Vagina (tissue), 2 donors: ENCODE measurements at regions not wholly inside any gene's neighbourhood (a gene's known extent, or its start where the extent isn't known, plus 50 kb on each side); places are given as distances from the start of the nearest gene placed in this dataset.

Source experiments
- DNase-seq, 2 donors: peaks; one replicate each; pipeline ENCODE4 v3.0.0-alpha.2; 2017; ENCODE audit errors: extremely low spot score in 2 of 2
- H3K27ac ChIP-seq: fragments of 200-600 bp; sonication (generic); one replicate; pipeline ENCODE4 v1.5.1; 2019
- H3K27me3 ChIP-seq: fragments of 200-600 bp; sonication (generic); one replicate; pipeline ENCODE4 v1.5.1; 2019
- H3K36me3 ChIP-seq, 2 donors: fragments of 200-600 bp; sonication (generic); one replicate each; pipeline ENCODE4 v1.5.1; 2017 to 2019
- H3K4me1 ChIP-seq: fragments of 200-600 bp; sonication (generic); one replicate; pipeline ENCODE4 v1.5.1; 2019
- H3K4me3 ChIP-seq, 2 donors: fragments of 200-600 bp; sonication (generic); 1 replicate in 1 of 2; 2 replicates in 1 of 2; pipeline ENCODE4 v1.5.1; 2016 to 2019
- H3K9me3 ChIP-seq: fragments of 200-600 bp; sonication (generic); one replicate; pipeline ENCODE4 v1.5.1; 2019
- CTCF ChIP-seq, 3 experiments: fragments of 450-650 bp in 2 of 3; fragments of 200-600 bp in 1 of 3; sonication (generic) in 1 of 3; IDR thresholded peaks; one replicate each; pipeline ENCODE4 v1.5.1; 2017 to 2019; ENCODE audit warnings: antibody characterized with exemption in 3 of 3, mild to moderate bottlenecking in 2 of 3, moderate library complexity in 2 of 3
- POLR2A ChIP-seq, 2 donors: fragments of 450-650 bp; IDR thresholded peaks; one replicate each; pipeline ENCODE4 v1.6.1; 2017; ENCODE audit warnings: antibody characterized with exemption in 2 of 2, mild to moderate bottlenecking in 2 of 2, moderate library complexity in 2 of 2
- POLR2AphosphoS5 ChIP-seq, 2 donors: sonication (generic); formaldehyde crosslinking; IDR thresholded peaks; one replicate each; pipeline ENCODE4 v1.9.0; 2017; ENCODE audit warnings: antibody characterized with exemption in 2 of 2, mild to moderate bottlenecking in 2 of 2, low read depth in 1 of 2; ENCODE audit not compliant: insufficient read depth in 1 of 2
- intact Hi-C: fragments of 100-400 bp; cut with DNase I; formaldehyde crosslinking; loops from one replicate; pipeline ENCODE4 v1.15.1; 2023

GRCh38 chr2:4539121-4539520 is 835.7 kb downstream of the DCDC2C start:
- H3K4me1 ChIP-seq = no peaks in the 10 kb centered on the region
- intact Hi-C loops = no loop called here
- no peaks in the 10 kb centered on the region for H3K27me3 ChIP-seq
- no peak overlapping the region for H3K27ac ChIP-seq
- no peak for TF ChIP-seq POLR2A (IDR thresholded peaks at IDR 0.05)
- TF ChIP-seq CTCF (IDR thresholded peaks at IDR 0.05) = no peak
- no peak for TF ChIP-seq POLR2AphosphoS5 (IDR thresholded peaks at IDR 0.05; ENCODE audit: insufficient read depth in 1 of 2, low read depth in 1 of 2)
- no peaks in the 10 kb centered on the region for H3K36me3 ChIP-seq
- no peak overlapping the region for H3K4me3 ChIP-seq
- no peak for DNase-seq
- H3K9me3 ChIP-seq = no peaks in the 10 kb centered on the region

- H3K9me3 ChIP-seq = no peaks in the 10 kb centered on the region
- no peaks in the 10 kb centered on the region for H3K36me3 ChIP-seq
- no peaks in the 10 kb centered on the region for H3K4me1 ChIP-seq
- intact Hi-C loops = no loop called here
- TF ChIP-seq CTCF (IDR thresholded peaks at IDR 0.05) (no peak), POLR2AphosphoS5 (IDR thresholded peaks at IDR 0.05; ENCODE audit: insufficient read depth in 1 of 2, low read depth in 1 of 2) (no peak)
- H3K27ac ChIP-seq = no peak overlapping the region
- no peak for DNase-seq
- no peaks in the 10 kb centered on the region for H3K27me3 ChIP-seq
- H3K4me3 ChIP-seq = no peak overlapping the region
Observed at GRCh38 chr2:4549666-4550210, 846.4 kb downstream of the DCDC2C start.

GRCh38 chr2:4551691-4552474 is 848.5 kb downstream of the DCDC2C start:
- H3K27ac ChIP-seq = no peak overlapping the region
- no peaks in the 10 kb centered on the region for H3K4me1 ChIP-seq
- DNase-seq = no peak
- no peaks in the 10 kb centered on the region for H3K36me3 ChIP-seq
- H3K27me3 ChIP-seq = no peaks in the 10 kb centered on the region
- intact Hi-C loops = no loop called here
- TF ChIP-seq CTCF (IDR thresholded peaks at IDR 0.05) (no peak), POLR2AphosphoS5 (IDR thresholded peaks at IDR 0.05; ENCODE audit: insufficient read depth in 1 of 2, low read depth in 1 of 2) (no peak), POLR2A (IDR thresholded peaks at IDR 0.05) (no peak)
- H3K9me3 ChIP-seq = no peaks in the 10 kb centered on the region
- no peak overlapping the region for H3K4me3 ChIP-seq

GRCh38 chr2:4553241-4553640 is 849.9 kb downstream of the DCDC2C start:
- no peaks in the 10 kb centered on the region for H3K4me1 ChIP-seq
- no peaks in the 10 kb centered on the region for H3K36me3 ChIP-seq
- no peak overlapping the region for H3K4me3 ChIP-seq
- DNase-seq = no peak
- TF ChIP-seq POLR2A (IDR thresholded peaks at IDR 0.05) (no peak), CTCF (IDR thresholded peaks at IDR 0.05) (no peak), POLR2AphosphoS5 (IDR thresholded peaks at IDR 0.05; ENCODE audit: insufficient read depth in 1 of 2, low read depth in 1 of 2) (no peak)
- H3K27ac ChIP-seq = no peak overlapping the region
- H3K9me3 ChIP-seq = no peaks in the 10 kb centered on the region
- intact Hi-C loops = no loop called here
- no peaks in the 10 kb centered on the region for H3K27me3 ChIP-seq
